HK-2 (cell line): ENCODE measurements at regions not wholly inside any gene's neighbourhood (a gene's known extent, or its start where the extent isn't known, plus 50 kb on each side); places are given as distances from the start of the nearest gene placed in this dataset.
"Not testable (repeated sequence)": the region's sequence is repeated elsewhere in the genome, so short reads cannot be mapped to it uniquely, and the experiment has no call there.

ENCODE experiments used
- DNase-seq: peaks from one replicate; pipeline ENCODE4 v3.0.0-alpha.2; 2018; ENCODE audit not compliant: unreplicated experiment

GRCh38 chr21:16216288-16216962, 486.6 kb downstream of the USP25 start:
- no peak for DNase-seq

- DNase-seq: no peak
These were observed 489.0 kb downstream of the USP25 start for GRCh38 chr21:16218682-16219343.

GRCh38 chr21:16224756-16225155, 495.0 kb downstream of the USP25 start:
- not testable (repeated sequence) for DNase-seq

GRCh38 chr21:16239659-16240265, 510.0 kb downstream of the USP25 start:
- no peak for DNase-seq

GRCh38 chr21:16241016-16241415, 511.2 kb downstream of the USP25 start:
- no peak for DNase-seq

GRCh38 chr21:16241479-16241963, 511.7 kb downstream of the USP25 start:
- DNase-seq: no peak

- DNase-seq: no peak
These were observed 513.6 kb downstream of the USP25 start for GRCh38 chr21:16243396-16243795.

GRCh38 chr21:16248705-16249104, 518.9 kb downstream of the USP25 start:
- DNase-seq: no peak

GRCh38 chr21:16250273-16250672, 520.5 kb downstream of the USP25 start:
- no peak for DNase-seq

- no peak for DNase-seq
These were observed 529.2 kb downstream of the USP25 start for GRCh38 chr21:16258844-16259611.

GRCh38 chr21:16262091-16262490, 532.3 kb downstream of the USP25 start:
- DNase-seq: no peak

GRCh38 chr21:16264319-16264718, 534.5 kb downstream of the USP25 start:
- no peak for DNase-seq

GRCh38 chr21:16269476-16269875, 539.7 kb downstream of the USP25 start:
- no peak for DNase-seq

GRCh38 chr21:16279731-16280581, 550.2 kb downstream of the USP25 start:
- DNase-seq: no peak

- DNase-seq: no peak
These were observed 550.9 kb downstream of the USP25 start for GRCh38 chr21:16280686-16281091.

GRCh38 chr21:16283516-16283915, 553.7 kb downstream of the USP25 start:
- no peak for DNase-seq

GRCh38 chr21:16285605-16286126, 555.9 kb downstream of the USP25 start:
- no peak for DNase-seq

GRCh38 chr21:16287046-16287445, 557.3 kb downstream of the USP25 start:
- DNase-seq: no peak

- no peak for DNase-seq
These were observed 561.5 kb downstream of the USP25 start for GRCh38 chr21:16291296-16291695.

GRCh38 chr21:16294128-16294527, 564.3 kb downstream of the USP25 start:
- no peak for DNase-seq

- DNase-seq: no peak
These were observed 573.1 kb downstream of the USP25 start for GRCh38 chr21:16302851-16303282.
